MCF 10A (cell line): ENCODE measurements at regions not wholly inside any gene's neighbourhood (a gene's known extent, or its start where the extent isn't known, plus 50 kb on each side); places are given as distances from the start of the nearest gene placed in this dataset.

Experiments
- BruUV-seq: library from RNA; stranded (reverse); fragments of 400-500 nt; replicated peaks from 2 replicates; lab custom pipeline; 2021; lab: Mats Ljungman, UMichigan
- CTCF ChIA-PET: fragments of 300-600 bp; sonication (Branson Sonifier 250); formaldehyde crosslinking; extraction: SDS; loops from one replicate; lab custom pipeline; 2021; ENCODE audit warnings: antibody characterized with exemption, inconsistent platforms; lab: Yijun Ruan, JAX
- POLR2A ChIA-PET: fragments of 300-600, 350-650 bp; sonication (Branson Sonifier 250); formaldehyde crosslinking; extraction: SDS; loops from one replicate; lab custom pipeline; 2020; ENCODE audit warnings: antibody characterized with exemption, inconsistent platforms; lab: Yijun Ruan, JAX
- DNase-seq: peaks from one replicate; pipeline ENCODE4 v3.0.0-alpha.2; 2018; ENCODE audit not compliant: unreplicated experiment
- H3K27ac Mint-ChIP-seq: one replicate; pipeline ENCODE4 v1.8.0; 2022; ENCODE audit warnings: mild to moderate bottlenecking, low read depth, mixed read lengths; ENCODE audit not compliant: unreplicated experiment
- H3K27me3 Mint-ChIP-seq: one replicate; pipeline ENCODE4 v1.8.0; 2022; ENCODE audit warnings: mixed read lengths; ENCODE audit not compliant: insufficient read depth, unreplicated experiment
- H3K36me3 Mint-ChIP-seq: one replicate; pipeline ENCODE4 v1.8.0; 2022; ENCODE audit warnings: mild to moderate bottlenecking, moderate library complexity, mixed read lengths; ENCODE audit not compliant: insufficient read depth, unreplicated experiment
- H3K4me1 Mint-ChIP-seq: one replicate; pipeline ENCODE4 v1.8.0; 2022; ENCODE audit warnings: mixed read lengths; ENCODE audit not compliant: insufficient read depth, unreplicated experiment
- H3K4me3 Mint-ChIP-seq: one replicate; pipeline ENCODE4 v1.8.0; 2022; ENCODE audit warnings: mild to moderate bottlenecking, moderate library complexity, mixed read lengths; ENCODE audit not compliant: unreplicated experiment
- H3K9me3 Mint-ChIP-seq: one replicate; pipeline ENCODE4 v1.8.0; 2022; ENCODE audit warnings: mixed read lengths; ENCODE audit not compliant: unreplicated experiment
- CTCF ChIP-seq: fragments of 200-600 bp; IDR thresholded peaks from one replicate; pipeline ENCODE4 v1.8.0; 2022; ENCODE audit warnings: antibody characterized with exemption, mild to moderate bottlenecking; ENCODE audit not compliant: unreplicated experiment
- intact Hi-C: fragments of 100-400 bp; cut with micrococcal nuclease; formaldehyde crosslinking; loops from 2 replicates; pipeline ENCODE4 v1.14.1; 2022

- TF ChIP-seq CTCF: no peak
- DNase-seq: no peak
- H3K27me3 Mint-ChIP-seq: no peaks in the 10 kb centered on the region
- no peaks in the 10 kb centered on the region for H3K36me3 Mint-ChIP-seq
- no peak overlapping the region for H3K27ac Mint-ChIP-seq
- ChIA-PET POLR2A (no interaction called here), CTCF (no interaction called here)
- H3K9me3 Mint-ChIP-seq: no peaks in the 10 kb centered on the region
- no peaks in the 10 kb centered on the region for H3K4me1 Mint-ChIP-seq
- H3K4me3 Mint-ChIP-seq: no peak overlapping the region
- no TSS peak for BruUV-seq
- intact Hi-C loops: no loop called here
Measured at GRCh38 chr6:169990095-169991030, 238.9 kb downstream of the ERMARD start.

DNA sequence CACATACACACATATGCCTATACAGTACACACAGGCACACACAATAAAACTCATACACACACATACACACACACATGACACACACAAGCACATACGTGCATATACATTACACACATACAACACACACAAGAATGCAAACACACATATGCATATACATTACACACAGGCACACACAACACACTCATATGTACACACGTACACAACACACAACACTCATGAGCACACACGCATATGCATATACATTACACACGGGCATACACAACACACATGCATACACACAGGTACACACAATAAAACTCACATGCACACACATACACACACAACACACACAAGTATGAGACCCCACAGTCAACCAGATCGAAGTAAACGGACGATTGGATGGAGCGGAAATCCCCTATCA lies 238.2 kb downstream of the ERMARD start:
- no peak for DNase-seq
- Mint-ChIP-seq H3K27ac (no peak overlapping the region), H3K4me3 (no peak overlapping the region), H3K4me1 (no peaks in the 10 kb centered on the region), H3K27me3 (no peaks in the 10 kb centered on the region), H3K36me3 (no peaks in the 10 kb centered on the region), H3K9me3 (no peaks in the 10 kb centered on the region)
- no peak for TF ChIP-seq CTCF
- POLR2A ChIA-PET: no interaction called here
- intact Hi-C loops: no loop called here
- BruUV-seq: no TSS peak
- CTCF ChIA-PET: no interaction called here

GRCh38 chr6:169988769-169989550 lies 237.5 kb downstream of the ERMARD start:
- POLR2A ChIA-PET: no interaction called here
- no peak for TF ChIP-seq CTCF

DNA sequence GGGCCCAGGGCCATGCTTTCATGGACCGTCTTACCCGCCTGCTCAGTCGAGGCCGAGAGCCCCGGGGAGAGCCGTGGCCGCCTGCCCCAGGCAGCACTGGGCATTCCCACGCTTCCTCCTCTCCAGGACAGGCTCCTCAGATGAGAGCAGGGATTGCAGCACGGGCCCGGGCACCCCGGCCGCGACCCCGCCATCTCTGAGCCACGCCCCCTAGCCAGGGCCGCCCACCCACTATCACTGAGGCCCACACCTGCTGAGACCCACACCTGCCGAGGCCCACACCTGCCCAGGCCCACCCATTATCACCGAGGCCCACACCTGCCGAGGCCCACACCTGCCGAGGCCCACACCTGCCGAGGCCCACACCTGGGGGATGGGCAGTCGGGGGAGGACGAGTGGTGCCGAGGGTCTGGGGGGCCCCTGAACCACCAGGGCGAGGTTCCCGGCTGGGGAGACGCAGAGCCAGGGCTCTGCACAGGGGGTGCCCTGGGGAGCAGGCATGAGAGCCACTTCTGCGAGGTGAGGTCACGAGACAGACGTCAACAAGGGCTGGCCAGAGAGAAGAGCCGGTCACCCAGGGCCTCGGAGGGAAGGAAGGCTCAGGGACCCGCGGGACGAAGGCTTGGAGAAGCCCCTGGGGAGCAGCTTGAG lies 235.6 kb downstream of the ERMARD start:
- no peak for TF ChIP-seq CTCF
- Mint-ChIP-seq H3K36me3 (no peaks in the 10 kb centered on the region), H3K27ac (no peak overlapping the region), H3K4me3 (no peak overlapping the region), H3K27me3 (peaks cover 6% of the 10 kb centered on the region), H3K9me3 (no peaks in the 10 kb centered on the region), H3K4me1 (no peaks in the 10 kb centered on the region)
- POLR2A ChIA-PET: no interaction called here
- no peak for DNase-seq
- intact Hi-C loops: no loop called here
- BruUV-seq: no TSS peak
- CTCF ChIA-PET: no interaction called here

More at GRCh38 chr6:169988769-169989550, 237.5 kb downstream of the ERMARD start:
- Mint-ChIP-seq H3K36me3 (no peaks in the 10 kb centered on the region), H3K27ac (no peak overlapping the region), H3K27me3 (no peaks in the 10 kb centered on the region), H3K4me3 (no peak overlapping the region), H3K9me3 (no peaks in the 10 kb centered on the region), H3K4me1 (no peaks in the 10 kb centered on the region)
- CTCF ChIA-PET: no interaction called here
- no peak for DNase-seq
- intact Hi-C loops: no loop called here
- no TSS peak for BruUV-seq
